ENCODE measurements at regions not wholly inside any gene's neighbourhood (a gene's known extent, or its start where the extent isn't known, plus 50 kb on each side); places are given as distances from the start of the nearest gene placed in this dataset.

GRCh38 chr11:123373754-123374621 lies 56.1 kb upstream of the GRAMD1B start:
- TF ChIP-seq CTCF (IDR thresholded peaks at IDR 0.05) (no peak), POLR2A (IDR thresholded peaks at IDR 0.05; ENCODE audit: low read depth) (no peak)
- no peak for DNase-seq (ENCODE audit: extremely low spot score)
- Histone ChIP-seq H3K4me1 (peaks cover 0 to 13% (median 4%) of the 10 kb centered on the region in 4 donors), H3K9me3 (no peaks in the 10 kb centered on the region), H3K36me3 (no peaks in the 10 kb centered on the region), H3K27ac (replicated peaks in 1 of 4) (no peak overlapping the region), H3K27me3 (no peaks in the 10 kb centered on the region), H3K4me3 (no peak overlapping the region)
- 64% methylated on average over 4 of the region's 4 CpGs for WGBS
- intact Hi-C loops (cut with DNase I), result no loop called here

- TF ChIP-seq POLR2A (IDR thresholded peaks at IDR 0.05; ENCODE audit: low read depth), result no peak
- TF ChIP-seq POLR2AphosphoS5 (IDR thresholded peaks at IDR 0.05), result no peak
- TF ChIP-seq CTCF (IDR thresholded peaks at IDR 0.05), result no peak
- no peak for TF ChIP-seq EP300 (IDR thresholded peaks at IDR 0.05)
- no peaks in the 10 kb centered on the region for H3K9me3 ChIP-seq
- peaks cover 0 to 2% (median 0%) of the 10 kb centered on the region in 4 donors for H3K27me3 ChIP-seq
- H3K36me3 ChIP-seq, result no peaks in the 10 kb centered on the region
- DNase-seq (ENCODE audit: extremely low spot score), result no peak
- 90% methylated on average over 3 of the region's 3 CpGs for WGBS
- no peak overlapping the region for H3K4me3 ChIP-seq
- H3K4me1 ChIP-seq, result peaks cover 0 to 10% (median 4%) of the 10 kb centered on the region in 4 donors
- no peak overlapping the region for H3K27ac ChIP-seq (replicated peaks in 1 of 4)
- intact Hi-C loops (cut with DNase I), result no loop called here
Measured at GRCh38 chr11:123371506-123372297, 58.4 kb upstream of the GRAMD1B start.

GRCh38 chr11:123366924-123367323 lies 63.1 kb upstream of the GRAMD1B start:
- Histone ChIP-seq H3K4me1 (peaks cover 7 to 15% (median 14%) of the 10 kb centered on the region in 4 donors), H3K4me3 (no peak overlapping the region), H3K27me3 (peaks cover 0 to 4% (median 0%) of the 10 kb centered on the region in 4 donors), H3K27ac (replicated peaks in 1 of 4) (no peak overlapping the region), H3K36me3 (no peaks in the 10 kb centered on the region), H3K9me3 (no peaks in the 10 kb centered on the region)
- TF ChIP-seq CTCF (IDR thresholded peaks at IDR 0.05) (no peak), EP300 (IDR thresholded peaks at IDR 0.05) (no peak), POLR2AphosphoS5 (IDR thresholded peaks at IDR 0.05) (no peak), POLR2A (IDR thresholded peaks at IDR 0.05; ENCODE audit: low read depth) (no peak)
- intact Hi-C loops (cut with DNase I), result no loop called here
- no peak for DNase-seq (ENCODE audit: extremely low spot score)
- 97% methylated on average over 6 of the region's 6 CpGs for WGBS

- intact Hi-C loops (cut with DNase I), result no loop called here
- Histone ChIP-seq H3K4me1 (peaks cover 7 to 15% (median 14%) of the 10 kb centered on the region in 4 donors), H3K27me3 (peaks cover 0 to 5% (median 0%) of the 10 kb centered on the region in 4 donors), H3K27ac (replicated peaks in 1 of 4) (no peak overlapping the region), H3K9me3 (no peaks in the 10 kb centered on the region), H3K36me3 (no peaks in the 10 kb centered on the region), H3K4me3 (no peak overlapping the region)
- 91% methylated on average over 2 of the region's 2 CpGs for WGBS
- TF ChIP-seq CTCF (IDR thresholded peaks at IDR 0.05), result no peak
- TF ChIP-seq POLR2AphosphoS5 (IDR thresholded peaks at IDR 0.05), result no peak
- TF ChIP-seq POLR2A (IDR thresholded peaks at IDR 0.05; ENCODE audit: low read depth), result no peak
- no peak for TF ChIP-seq EP300 (IDR thresholded peaks at IDR 0.05)
- no peak for DNase-seq (ENCODE audit: extremely low spot score)
Measured at GRCh38 chr11:123365955-123366354, 64.1 kb upstream of the GRAMD1B start.

Measured in esophagus muscularis mucosa (tissue), 4 donors.